Umbilical cord (tissue), 1 donor: ENCODE measurements at regions not wholly inside any gene's neighbourhood (a gene's known extent, or its start where the extent isn't known, plus 50 kb on each side); places are given as distances from the start of the nearest gene placed in this dataset.
"Not testable (repeated sequence)": the region's sequence is repeated elsewhere in the genome, so short reads cannot be mapped to it uniquely, and the experiment has no call there.

Experiments used
- DNase-seq: peaks from one replicate; pipeline ENCODE4 v3.0.0-alpha.2; 2015; ENCODE audit warnings: low spot score

DNA sequence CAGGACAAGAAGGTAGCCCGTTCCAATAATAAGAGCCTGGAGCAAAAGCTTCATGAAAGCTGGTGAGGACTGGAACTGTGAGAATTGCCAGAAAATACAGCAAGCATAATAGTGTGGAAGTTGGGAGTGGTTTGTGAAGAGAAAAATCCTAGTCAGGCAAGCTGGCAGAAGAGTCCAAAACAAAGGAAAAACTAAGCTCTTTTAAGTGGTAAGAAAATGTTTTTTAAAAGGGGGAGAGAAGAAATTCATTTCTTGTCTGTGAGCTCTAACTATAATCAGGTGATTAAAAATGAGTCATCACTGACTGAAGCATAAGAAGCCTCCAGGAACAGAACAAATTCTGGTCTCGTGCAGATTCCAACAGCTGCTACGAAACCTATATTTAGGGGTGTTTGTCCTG is 102.6 kb downstream of the CAAP1 start:
- DNase-seq = no peak

DNA sequence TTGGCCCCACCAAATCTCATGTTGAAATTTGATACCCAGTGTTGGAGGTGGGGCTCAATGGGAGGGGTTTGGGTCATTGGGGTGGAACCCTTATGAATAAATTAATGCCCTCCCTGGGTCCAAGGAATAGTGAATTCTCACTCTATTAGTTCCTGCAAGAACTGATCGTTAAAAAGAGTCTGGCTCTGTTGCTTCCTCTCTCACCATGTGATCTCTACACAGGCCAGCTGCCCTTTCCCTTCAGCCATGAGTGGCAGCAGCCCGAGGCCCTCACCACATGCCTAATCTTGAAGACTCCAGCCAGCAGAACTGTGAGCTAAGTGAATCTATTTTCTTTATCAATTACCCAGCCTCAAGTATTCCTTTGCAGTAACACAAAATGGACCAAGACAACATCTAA is 106.0 kb downstream of the CAAP1 start:
- DNase-seq = no peak

DNA sequence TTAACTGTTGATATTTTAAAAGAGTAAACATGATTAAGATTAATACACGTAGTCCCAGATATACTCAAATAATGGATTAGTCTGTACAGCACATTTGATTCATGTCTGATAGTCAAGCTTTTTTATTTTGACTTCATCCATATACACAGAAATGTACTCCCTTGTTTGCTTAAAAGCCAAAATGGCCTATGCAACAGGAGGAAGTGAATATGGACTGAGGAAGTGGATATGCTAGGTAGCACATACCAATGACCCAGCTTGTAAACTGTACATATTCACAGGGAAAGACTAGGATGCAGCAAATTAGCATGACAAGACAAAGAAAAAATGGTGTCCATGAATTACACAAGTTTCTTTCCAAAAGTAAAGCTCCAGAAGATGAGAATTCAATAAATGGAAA is 109.7 kb downstream of the CAAP1 start:
- no peak for DNase-seq

DNA sequence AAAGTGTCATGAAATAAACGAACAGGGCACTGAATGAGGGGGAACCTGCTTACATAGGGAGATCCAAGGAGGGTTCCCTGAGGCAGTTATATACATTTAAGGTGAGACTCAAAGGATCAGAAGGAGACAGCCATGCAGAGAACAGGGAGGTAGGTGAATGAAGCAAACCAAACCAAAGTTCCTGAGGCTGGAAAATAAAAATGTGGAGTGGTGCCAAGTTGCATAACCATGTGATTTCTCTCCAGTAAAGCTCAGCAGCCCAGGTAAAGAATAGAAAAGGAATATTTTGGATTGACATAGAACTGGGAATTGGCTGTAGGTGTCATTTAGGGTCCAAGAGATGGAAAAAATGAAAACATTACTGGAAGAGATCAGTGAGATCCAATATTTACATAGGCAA is 110.7 kb downstream of the CAAP1 start:
- DNase-seq = no peak

DNA sequence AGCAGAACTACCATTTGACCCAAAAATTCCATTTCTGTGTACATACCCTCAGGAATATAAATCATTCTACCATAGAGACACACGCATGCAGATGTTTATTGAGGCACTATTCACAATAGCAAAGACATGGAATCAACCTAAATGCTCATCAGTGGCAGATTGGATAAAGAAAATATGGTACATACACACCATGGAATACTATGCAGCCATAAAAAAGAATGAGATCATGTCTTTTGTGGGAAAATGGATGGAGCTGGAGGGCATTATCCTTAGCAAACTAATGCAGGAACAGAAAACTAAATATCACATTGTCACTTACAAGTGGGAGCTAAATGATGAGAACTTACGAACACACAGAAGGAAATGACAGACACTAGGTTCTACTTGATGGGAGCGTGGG is 112.3 kb downstream of the CAAP1 start:
- not testable (repeated sequence) for DNase-seq

DNA sequence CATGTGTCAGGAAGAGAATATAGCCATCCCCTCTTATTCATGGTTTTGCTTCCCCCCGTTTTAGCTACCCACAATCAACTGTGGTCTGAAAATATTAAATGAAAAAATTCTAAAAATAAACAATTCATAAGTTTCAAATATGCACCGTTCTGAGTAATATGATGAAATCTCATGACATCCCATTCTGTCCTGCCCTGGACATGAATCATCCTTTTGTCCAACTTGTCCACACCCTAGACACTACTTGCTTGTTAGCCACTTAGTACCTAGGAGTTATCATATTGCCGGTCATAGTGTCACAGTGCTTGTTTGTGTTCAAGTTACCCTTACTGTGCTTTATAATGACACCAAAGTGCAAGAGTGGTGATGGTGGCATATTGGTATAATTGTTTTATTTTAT is 113.5 kb downstream of the CAAP1 start:
- DNase-seq = no peak

DNA sequence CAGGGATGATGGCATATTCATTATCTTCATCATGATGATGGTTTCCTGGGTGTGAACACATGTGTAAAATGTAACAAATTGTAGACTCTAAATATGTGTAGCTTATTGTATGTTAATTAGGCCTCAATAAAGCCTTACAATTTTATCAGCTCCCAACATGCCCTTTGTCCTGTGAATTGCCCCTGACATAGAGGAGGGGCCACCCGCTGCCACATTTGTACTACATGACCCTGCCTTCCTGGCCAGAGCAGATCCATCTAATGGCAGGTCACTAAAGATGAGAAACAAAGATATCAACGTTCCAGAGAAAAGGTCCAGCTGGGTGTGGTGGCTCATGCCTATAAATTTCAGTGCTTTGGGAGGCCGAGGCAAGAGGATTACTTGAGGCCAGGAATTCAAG is 117.2 kb downstream of the CAAP1 start:
- DNase-seq = no peak

DNA sequence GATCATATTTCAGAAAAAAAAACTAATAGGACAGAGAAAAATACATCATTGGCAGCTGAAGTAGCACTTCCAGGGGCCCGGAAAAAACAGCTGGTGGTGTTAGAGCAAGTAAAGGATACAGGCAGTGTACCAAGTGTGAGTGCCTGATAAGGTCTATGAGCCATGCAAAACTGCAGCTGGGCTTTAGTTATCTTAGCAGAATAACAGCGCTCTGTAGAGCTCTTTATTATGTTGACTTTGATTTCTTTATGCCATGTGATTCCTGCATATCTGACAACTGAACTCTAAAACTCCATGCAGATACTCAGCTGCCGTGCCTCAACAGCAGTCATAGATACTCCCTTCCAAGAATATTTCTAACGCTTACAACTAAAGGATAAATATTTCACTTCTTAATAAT is 119.5 kb downstream of the CAAP1 start:
- DNase-seq = no peak

DNA sequence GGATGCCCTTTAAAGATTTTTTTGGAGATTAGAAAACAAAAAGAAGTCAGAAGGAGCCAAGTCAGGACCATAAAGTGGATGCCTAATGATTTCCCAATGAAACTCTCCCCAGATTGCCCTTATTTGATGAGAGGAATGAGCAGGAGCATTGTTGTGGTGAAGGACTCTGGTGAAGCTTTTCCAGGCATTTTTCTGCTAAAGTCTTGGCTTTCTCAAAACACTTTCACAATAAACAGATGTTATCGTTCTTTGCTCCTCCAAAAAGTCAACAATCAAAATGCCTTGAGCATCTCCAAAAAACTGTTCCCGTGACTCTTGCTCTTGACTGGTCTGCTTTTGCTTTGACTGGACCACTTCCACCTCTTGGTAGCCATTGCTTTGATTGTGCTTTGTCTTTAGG is 121.8 kb downstream of the CAAP1 start:
- DNase-seq = no peak

DNA sequence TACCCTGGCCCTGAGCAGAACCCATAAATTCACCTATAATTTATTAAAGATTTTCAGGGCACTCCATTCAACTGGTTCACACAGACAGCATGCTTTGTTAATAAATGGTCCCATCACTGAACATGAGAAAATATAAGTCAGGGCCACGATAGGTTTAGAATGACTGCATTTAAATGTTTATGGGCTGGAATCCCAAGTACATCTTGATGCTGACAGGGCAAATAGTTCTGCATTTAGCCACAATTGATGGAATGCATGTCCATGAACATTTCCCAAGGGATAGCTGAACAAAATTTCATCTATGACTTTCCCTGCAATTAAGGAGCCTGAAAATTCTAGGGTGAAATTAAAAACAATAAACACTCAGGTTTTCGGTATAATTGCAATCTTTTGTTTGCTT is 124.5 kb downstream of the CAAP1 start:
- no peak for DNase-seq

DNA sequence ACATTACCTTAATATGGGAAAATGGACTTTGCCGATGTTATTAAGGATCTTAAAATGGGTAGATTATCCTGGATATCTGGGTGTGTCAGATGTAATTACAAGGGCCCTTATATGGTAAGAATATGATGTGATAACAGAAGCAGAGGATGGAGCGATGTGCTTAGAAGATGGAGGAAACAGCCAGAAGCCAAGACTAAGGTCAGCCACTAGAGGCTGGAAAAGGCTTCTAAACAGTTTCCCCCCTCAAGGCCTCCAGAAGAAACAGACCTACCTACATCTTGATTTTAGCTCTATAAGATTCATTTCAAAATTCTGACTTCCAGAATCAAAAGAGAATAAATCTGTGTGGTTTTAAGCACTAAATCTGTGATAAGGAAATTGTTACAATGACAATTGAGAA is 131.9 kb downstream of the CAAP1 start:
- no peak for DNase-seq

DNA sequence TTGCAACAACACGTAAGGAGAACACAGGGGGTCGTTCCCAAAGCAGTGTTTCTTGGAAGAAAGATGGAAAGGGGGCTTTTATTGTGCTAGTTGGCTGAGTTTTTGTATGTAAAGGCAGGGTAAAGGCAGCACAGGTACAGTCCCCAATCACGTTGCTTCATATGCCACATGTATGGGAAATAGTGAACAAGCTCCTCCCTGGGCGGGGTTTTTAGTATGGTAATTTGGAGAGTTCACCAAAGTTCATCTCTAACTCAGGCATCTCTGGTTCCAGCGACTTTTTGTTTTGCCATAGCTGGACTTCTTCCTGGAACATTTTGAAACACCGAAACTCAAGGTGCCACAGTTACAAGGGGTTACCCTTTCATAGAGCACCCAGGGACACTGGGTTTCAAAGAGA is 133.9 kb downstream of the CAAP1 start:
- no peak for DNase-seq

DNA sequence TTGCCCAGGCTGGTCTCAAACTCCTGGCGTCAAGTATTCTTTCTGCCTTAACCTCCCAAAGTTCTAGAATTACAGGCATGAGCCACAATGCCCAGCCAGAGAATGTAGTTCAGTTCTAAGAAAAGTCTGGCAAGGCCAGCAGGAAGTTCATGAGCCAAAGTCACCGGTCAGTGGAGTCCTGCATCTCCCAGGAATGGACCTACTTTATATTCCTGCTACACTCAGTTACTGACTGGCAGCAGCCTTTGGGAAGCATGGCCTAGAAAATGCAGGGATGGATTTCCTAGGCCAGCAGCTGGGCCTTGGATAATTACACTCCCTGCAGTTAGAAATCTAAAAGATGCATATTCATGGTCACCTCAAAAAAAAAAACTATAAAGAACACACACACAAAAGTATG is 135.7 kb downstream of the CAAP1 start:
- DNase-seq = no peak

DNA sequence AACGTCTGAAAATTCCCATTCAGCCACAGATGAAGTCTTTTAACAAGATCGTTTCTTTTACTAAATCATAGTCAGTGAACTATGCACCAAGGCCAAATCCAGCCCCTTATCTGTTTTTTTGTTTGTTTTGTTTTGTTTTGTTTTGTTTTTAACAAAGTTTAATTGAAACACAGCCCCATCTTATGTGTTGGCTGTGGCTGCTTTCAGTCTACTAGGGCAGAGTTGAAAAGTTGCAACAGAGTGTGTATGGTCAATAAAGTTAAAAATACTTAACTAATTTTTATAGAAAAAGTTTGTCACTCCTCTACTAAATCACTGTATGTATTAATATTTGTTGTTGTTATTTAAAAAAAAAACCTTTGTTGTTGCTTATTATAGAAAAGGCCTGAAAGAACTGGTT is 137.1 kb downstream of the CAAP1 start:
- DNase-seq = no peak

DNA sequence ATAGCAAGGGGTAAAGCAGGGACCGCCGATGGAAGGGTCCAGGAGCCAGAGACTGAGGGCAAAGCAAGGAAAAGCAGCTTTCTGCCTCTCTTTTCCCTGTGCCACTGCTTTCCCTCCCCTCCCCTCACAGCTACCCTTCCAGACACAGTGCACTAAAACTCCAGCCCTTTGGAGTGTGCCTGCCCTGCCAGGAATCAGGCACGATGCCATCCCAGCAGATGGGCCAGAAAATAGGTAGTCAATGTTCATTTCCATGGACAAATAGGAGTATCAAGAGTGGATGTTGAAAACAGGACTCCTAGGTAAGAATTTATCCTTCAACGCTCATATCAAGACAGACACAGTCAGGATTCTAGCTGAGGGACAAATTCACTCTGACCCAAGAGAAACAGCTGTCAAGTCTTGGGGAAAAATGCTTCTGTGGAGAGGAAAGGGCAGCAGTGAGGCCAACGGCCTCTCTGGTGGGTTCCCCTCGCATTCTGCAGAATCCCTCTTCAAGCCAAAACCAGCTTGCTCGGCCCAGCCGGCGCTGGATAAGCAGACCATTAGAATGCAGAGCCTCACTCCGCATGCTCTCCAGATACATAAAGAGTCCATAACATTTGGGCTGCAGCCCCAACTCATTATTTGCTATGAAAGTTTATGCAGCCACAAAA is 138.0 kb downstream of the CAAP1 start:
- no peak for DNase-seq

DNA sequence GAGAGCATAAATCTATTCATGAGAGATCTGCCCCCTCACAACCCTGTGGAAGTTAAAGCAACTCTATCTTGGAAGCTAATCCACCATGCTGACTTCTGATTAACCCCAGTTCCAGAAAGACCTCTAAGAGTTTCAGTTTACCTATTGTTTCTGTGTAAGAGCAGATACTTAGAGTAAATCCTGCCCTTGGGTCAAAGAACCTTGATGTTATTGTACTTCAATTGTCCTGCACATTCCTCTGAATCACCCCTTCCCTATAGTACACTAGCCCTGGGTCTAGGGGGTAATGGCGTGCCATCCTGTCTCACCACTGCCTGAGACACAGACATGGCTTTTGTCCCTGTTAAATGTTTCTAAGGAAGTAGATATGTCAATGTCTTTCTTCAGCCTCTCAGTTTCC is 138.6 kb downstream of the CAAP1 start:
- DNase-seq = no peak

DNA sequence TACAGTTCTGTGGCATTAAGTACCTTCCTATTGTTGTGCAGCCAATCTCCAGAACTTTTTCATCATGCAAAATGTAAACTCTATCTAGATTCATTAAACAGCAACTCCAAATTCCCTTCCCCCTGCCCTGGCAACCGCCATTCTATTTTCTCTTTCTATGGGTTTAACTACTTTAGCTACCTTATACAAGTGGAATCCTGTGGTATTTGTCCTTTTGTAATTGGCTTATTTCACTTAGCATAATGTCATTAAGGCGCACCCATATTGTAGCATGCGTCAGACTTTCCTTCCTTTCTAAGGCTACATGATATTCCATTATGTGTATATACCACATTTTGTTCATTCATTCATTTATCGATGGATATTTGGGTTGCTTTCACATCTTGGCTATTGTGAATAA is 142.4 kb downstream of the CAAP1 start:
- DNase-seq = no peak

DNA sequence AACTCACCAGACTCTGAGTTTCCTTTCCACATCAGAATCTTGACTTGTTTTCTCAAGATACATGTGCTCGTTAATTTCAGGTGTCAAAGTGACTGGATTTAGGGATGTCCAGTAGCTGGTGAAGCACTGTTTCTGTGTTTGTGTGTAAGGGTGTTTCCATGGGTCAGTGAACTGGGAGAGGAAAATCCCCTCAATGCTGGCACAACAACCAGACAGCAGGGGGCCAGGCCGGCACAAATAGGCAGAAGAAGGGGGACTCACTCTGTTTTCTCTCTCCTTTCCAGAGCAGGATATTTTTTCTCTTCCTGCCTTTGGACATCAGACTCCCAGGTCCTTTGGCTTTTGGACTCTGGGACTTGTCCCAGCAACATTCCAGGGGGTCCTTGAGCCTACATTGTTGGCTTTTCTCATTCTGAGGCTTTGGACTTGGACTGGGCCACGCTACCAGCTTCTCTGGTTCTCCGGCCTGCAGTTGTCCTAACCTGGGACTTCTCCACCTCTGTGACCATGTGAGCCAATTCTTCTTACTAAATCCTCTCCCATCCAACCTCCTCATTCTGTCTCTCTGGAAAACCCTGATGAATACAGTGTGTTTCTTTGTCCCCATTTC is 144.0 kb downstream of the CAAP1 start:
- DNase-seq = no peak

DNA sequence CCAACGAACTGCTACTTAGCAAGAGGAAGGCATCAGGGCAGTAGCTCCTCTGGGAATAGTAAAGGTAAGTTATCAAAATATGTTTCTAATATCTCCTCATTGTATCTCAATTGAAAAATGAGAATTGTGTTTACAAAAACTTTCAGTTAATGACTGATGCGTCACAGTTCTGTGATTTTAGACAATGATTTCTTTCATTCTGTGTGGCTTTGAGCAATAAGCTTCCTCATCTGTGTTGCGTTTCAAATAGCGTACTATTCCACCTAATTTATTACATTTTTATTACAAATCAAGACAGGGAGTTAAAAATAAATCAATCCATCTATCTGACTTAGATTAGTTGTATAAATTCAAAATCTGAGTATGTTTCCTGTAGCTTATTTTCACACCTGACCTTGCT is 145.0 kb downstream of the CAAP1 start:
- no peak for DNase-seq

DNA sequence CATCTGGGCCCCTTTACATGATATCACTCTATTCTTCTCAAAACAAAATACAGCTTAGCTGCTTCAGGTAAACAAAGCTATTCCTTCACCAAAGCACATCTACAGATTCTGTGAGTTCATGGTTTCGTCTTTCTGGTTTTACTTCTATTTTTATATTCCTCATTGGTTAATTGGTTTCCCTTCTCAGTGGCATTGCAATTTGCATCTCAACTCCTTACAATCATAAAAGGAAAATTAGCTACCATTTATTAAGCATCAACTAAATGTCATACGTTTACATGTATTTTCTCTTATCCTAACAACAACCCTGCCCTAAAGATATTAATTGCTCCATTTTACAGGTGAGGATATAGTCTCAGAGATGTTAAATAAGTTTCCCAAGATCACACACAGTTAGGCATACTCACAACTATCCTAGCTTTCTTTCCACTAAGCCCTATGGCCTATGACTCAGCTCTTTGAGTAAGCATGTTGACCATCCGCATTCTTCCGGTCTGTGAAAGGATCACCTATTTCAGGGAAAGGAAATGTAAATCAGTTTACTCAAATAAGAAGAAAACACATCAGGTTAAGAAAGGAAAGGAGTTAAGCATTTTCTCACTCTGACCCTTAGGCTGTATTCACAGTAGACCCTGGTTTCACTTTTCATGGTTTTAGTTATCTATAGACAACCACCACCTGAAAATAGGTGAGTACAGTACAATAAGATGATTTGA is 146.1 kb downstream of the CAAP1 start:
- DNase-seq = no peak

DNA sequence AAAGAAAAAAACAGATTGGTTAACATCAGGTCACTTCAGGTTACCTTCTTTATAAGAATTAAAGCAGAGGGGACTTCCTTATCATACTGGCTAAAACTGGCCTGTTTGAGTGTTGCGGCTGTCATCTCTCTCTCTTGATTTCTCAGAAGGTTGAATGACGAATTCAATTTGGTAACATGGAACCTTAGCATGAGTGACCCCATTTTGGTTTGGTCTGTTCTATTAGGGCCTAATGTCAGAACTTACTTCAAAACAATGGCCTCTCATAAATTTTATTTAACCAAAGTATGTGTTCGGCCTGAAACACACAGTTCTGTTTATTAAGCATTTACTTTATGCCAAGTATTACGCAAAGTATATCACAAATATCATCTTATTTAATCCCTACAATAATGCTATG is 147.5 kb downstream of the CAAP1 start:
- no peak for DNase-seq

DNA sequence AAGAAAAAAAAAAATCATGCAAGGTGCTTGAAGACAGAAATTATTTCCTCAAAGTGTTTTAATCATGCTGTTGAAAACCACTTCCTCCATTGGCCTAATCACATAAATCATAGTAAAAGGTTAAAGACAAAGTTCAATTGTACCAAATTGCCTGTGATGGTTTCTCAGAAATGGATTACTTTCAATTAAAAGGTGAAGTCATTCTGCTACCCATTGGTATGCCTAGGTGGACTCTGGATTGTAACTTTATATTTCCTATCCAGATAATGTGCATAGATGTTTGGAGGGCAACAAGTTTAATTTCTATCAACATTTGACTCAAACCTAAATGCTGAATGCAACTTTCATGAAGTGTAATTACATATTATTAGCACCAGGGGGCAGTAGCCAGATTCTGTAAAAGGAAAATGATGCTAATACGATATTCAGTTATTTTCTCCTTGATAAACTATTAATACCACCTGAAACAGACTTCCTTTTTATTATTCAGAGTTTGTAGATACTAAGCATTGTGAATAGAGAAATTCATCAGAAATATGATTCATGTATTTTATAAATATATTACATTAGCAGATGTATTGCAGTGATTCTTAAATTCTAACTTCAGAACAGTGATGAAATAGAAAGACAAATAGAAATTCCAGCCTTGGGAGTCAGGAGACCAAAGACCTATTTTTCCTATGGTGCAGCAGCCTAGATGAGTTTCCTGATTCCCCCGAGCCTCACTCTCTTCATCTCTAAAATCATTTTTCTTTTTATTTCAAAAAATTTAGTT is 148.2 kb downstream of the CAAP1 start:
- peak; percentile 27 for DNase-seq
